ENCODE measurements at regions not wholly inside any gene's neighbourhood (a gene's known extent, or its start where the extent isn't known, plus 50 kb on each side); places are given as distances from the start of the nearest gene placed in this dataset.
"Not testable (repeated sequence)": the region's sequence is repeated elsewhere in the genome, so short reads cannot be mapped to it uniquely, and the experiment has no call there.

DNA sequence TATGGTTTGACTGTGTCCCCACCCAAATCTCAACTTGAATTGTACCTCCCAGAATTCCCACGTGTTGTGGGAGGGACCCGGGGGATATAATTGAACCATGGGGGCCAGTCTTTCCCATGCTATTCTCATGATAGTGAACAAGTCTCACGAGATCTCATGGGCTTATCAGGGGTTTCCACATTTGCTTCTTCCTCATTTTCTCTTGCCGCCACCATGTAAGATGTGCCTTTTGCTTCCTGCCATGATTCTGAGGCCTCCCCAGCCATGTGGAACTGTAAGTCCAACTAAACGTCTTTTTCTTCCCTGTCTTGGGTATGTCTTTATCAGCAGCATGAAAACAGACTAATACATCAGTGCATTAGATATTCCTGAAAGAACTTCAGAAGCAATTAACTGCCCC lies 177.7 kb upstream of the PRSS58 start:
- not testable (repeated sequence) for DNase-seq

DNA sequence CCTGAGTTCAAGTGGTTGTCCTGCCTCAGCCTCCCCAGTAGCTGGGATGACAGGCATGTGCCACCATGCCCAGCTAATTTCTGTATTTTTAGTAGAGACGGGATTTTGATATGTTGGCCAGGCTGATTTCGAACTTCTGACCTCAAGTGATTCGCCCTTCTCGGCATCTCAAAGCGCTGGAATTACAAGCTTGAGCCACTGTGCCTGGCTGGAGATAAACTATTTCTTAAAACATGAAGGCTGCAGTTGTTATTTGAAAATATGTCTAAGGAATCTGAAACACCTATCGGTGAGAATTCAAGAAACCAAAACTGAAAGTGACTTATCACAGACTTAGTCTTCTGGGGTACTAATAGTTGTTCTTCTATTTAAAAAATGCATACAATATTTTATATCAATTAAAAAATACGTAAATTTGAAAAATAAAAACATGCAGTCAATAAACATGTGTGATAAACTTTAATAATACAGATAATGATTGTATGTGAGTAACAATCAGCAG lies 176.9 kb upstream of the PRSS58 start:
- no peak for DNase-seq

DNA sequence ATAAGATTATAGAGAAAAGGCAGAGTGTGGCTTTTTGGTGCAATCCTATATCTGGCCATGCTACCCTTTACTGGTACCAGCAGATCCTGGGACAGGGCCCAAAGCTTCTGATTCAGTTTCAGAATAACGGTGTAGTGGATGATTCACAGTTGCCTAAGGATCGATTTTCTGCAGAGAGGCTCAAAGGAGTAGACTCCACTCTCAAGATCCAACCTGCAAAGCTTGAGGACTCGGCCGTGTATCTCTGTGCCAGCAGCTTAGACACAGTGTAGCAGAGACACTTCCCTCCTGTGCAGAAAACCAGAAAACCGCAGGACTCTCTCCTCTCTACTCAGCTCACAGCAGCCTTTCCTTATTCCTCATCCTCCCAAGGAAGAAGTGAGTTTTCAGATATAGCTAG lies 176.3 kb upstream of the PRSS58 start:
- DNase-seq = not testable (repeated sequence)

DNA sequence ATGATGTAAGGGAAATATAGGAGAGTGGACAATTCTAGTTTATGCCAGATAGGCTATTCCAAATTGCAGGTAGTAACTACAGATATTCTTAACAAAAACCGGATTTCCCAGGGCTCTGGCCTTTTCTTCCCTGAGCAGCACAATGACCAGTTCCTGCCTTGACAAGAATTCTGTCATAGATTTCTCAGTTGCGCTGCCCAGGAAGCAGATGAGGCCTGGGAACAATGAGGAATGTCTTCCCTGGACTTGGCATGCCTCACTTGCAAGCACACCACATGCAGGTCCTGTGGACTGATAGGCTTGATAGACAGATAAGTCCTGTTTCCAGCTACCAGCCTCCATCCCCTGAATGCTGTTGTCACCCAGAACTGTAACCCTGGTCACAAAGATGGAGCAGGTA lies 174.5 kb upstream of the PRSS58 start:
- DNase-seq = no peak

DNA sequence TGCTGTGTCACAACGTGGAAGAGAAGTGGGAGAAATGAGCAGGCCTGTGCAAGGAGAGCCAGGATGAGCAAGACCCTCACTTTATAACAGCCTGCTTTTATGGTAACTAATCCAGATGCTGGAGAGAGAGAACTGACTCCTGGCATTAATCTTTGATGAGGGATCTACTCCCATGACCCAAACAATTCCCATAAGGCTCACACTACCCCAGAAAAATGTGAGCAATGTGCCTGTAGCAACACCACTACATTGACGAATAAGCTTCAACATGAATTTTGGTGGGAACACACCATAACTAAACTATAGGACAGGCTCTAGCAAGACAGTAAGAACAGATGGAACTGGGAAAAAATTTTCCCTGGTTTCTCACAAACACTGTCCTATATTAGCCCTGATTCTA lies 173.6 kb upstream of the PRSS58 start:
- DNase-seq = no peak

DNA sequence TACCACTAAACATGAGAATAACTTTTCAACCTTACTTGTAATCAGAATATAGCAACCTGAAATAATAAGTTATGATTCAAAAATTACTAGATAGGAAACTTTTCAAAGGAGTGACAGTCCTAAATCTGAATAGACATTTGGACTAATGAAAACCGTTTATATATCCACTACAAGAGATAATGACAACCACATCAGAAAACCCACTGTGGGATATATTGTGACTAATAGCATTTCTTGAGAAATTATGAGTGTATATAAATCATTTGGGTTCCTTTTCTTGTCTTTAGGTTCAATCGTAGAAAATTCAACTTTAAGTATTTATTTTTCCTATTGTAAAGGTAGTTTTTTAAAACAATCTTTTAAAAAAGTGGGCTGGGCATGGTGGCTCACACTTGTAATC lies 170.2 kb upstream of the PRSS58 start:
- DNase-seq = no peak

DNA sequence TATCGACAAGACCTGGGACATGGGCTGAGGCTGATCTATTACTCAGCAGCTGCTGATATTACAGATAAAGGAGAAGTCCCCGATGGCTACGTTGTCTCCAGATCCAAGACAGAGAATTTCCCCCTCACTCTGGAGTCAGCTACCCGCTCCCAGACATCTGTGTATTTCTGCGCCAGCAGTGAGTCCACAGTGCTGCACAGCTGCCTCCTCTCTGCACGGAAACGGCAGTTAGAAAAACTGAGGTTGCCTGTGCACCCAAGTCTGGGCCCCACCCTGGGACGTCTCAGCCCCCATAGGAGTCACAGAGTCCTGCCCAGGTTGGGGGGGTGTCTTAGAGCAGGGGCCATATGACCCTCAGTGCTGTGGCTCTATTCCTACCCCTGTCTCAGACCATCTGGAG lies 167.4 kb upstream of the PRSS58 start:
- no peak for DNase-seq

DNA sequence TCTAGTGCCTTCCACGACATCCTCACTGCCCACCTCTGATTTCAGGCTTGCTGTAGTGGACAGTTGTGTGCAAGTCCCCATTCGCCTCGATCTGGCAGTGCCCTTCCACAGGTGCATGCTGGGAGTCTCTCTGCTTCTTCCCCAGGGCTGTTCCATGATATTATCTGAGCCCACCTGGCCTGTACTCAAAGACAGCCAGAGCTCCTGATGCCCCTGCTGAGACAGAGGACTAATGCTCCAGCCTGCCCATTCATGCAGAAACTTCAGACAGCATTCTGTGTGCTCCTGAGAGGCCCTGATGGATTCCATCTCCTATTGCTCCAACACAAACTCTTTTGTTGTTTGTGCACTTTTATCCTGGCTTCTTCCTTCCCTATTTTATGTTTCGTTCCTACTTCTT lies 164.8 kb upstream of the PRSS58 start:
- no peak for DNase-seq

DNA sequence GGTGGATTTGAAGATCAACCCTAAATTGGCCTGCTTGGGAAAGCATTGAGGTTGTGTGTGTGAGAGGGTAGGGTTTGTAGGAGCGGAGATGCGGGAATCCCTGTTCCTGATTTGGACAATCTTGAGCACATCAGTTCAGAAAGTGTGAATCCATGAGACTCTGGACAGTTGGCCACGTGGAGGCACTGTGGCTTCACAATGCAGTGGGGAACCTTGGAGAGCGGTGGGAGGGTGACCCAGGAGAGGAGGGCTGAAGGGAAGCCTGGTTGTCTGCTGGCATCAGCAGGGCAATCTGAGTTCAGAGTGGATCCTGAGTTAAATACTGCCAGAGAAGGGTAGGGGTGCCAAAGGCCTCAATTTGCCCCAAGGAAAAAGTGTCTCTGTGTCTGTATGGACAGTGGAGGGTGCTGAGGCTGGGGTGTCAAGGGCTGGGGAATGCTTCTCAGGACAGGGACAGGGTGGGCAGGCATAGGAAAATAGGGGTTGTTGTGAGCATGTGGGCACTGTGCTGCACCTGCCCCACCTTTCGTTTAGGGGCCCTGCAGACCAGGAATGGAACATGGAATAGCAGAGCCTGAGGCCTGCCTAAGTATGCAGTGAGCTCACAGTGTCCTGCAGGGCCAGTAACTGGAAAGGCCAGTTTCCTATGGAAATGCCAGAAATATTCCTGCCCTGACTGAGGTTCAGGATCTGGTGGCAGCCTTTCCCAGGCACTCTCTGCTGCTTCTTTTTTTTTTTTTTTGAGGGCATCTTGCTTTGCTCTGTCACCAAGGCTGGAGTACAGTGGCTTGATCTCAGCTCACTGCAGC lies 162.9 kb upstream of the PRSS58 start:
- no peak for DNase-seq

DNA sequence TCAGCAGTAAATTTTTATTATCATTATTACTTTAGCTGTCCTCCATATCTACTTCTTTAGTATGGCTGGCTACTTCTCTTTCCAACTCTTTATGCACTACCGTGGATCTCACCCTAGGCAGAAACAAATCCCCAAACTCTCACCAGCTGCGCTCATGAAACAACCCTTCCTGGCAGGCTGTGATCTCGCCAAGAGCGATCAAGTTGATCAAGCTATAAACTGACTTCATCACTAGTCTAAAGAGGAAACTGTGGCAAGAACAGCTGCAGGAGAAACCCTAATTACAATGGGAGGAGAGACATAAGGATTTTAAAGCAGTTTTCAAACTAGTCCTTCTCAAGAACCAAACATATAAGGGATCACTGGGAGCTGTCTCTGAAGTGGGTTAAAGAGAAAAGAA lies 160.5 kb upstream of the PRSS58 start:
- DNase-seq = no peak

DNA sequence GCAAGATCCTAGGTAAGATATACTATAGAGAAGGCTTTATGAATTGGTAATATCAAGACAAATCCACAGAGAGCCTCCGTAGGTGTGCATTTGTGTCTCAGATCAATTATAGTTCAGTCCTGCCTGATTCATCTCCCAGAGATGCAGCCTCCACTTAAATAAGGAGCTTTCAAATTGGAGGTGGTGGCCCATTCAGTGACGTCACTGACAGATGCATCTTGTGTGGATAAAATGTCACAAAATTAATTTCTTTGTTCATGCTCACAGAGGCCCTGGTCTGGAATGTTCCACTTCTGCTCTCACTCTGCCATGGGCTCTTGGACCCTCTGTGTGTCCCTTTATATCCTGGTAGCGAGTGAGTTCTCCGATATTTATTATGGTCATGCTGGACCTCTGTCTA lies 157.1 kb upstream of the PRSS58 start:
- DNase-seq = no peak

DNA sequence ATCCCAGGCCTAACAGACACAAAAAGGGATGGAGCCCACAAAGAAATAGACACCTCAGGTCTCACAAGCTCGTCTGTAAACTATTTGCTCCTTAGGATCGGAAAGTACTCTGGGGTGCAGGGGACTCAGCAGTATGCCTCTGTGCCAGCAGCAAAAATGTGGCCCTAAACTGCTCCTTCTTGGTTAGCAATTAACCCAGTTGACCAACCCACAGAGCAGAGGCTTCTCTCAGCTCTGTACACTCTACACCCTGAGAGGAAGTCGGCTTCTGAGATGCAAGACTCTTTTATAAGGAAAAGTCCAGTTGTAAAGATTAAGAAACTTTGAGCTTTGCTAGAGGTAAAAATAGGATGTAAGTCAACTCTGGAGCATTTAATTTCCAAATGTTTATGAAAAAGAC lies 156.3 kb upstream of the PRSS58 start:
- no peak for DNase-seq

DNA sequence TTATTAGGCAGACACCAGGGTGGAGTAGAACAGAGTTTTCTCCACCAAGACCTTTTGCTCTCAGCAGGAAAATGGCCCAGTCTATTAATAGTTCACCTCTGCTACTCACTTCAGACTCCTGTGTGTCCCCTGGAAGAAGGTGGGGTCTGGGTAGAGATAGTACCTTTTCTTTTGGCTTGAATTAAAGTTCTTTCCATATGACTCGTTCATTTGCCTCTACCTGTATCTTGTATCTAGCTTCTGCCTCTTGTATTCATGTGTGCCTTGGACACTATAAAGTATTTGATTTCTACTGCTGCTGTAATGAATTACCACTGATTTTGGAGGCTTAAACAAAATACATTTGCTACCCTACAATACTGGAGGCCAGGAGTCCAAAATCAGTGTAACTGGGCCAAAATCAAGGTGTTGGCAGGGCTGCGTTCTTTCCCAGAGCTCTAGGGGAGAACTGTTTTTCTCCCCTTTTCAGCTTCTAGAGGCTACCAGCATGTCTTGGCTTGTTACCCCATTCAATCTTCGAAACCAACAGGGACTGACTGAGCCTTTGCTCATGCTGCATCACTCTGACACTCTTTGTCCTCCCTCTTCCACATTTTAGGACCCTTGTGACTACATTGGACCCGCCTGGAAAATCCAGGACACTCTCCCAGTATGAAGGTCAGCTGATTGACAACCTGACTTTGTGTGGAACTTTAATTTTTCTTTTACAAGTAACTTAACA lies 155.6 kb upstream of the PRSS58 start:
- no peak for DNase-seq

DNA sequence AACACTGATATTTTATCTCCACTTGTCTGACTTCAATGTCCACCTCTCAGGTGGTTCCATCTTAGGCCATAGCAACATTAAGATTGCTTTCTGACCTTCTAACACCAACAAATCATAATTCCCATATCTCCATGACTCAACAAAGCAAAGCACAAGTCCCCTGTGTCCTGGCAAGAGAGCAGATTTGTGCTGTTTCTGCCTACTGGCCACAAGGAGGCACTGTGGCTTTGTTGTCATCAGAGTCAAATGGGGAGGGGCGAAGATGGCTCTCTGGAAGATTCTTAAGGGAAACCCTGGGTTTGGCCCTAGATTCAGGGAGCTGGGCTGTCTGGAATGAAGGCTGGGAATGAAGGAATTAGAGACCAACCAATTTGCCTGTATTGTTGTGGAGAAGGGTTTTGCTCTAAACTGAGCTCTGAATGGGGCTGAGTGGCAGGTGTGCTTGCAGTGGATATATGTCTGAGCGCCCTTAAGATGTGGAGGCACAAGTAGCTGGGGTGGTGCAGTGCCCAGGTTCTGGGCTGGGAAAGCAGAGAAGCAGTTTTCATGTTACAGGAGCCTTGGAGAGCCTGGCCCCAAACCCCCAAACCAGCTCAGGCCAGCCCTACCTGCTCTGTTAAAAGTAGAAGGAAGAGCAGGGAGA lies 154.8 kb upstream of the PRSS58 start:
- no peak for DNase-seq

DNA sequence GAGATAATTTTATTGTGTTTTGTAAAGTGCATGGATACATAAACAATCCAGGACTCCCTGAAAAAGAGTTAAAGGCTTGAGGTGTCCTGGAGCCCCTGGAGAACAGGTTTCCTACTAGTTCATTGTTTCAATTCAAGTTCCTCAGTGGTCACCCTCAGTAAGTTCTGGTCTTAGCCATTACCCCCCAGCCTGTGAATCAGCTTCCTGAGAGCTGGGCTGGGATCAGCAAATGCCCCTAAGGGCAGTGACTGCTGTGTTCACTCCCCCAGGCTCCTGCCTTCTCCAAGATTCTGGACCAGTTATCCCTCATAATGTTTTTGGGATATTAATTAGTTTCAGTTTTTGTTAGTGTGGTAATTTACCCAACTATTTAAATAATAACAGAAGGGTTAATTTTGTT lies 151.6 kb upstream of the PRSS58 start:
- DNase-seq = no peak

DNA sequence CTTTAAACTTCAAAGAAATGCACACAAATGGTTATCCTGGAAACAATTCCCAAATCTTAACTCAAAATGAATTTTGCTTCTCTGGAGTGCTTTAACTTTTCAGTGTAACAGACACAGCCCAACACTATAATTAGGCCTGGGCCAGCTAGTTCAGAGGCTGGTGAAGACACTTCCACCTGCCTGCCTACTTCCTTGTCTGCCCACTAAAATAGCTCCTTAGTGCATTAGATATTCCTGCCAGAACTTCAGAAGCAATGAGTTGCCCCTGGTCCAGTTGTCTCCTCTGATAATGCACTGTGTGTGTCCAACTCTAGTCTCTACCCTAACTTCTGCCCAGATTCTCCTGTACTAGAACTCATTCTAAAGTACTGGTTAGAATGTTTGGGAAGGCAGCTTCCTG lies 150.9 kb upstream of the PRSS58 start:
- DNase-seq = no peak

DNA sequence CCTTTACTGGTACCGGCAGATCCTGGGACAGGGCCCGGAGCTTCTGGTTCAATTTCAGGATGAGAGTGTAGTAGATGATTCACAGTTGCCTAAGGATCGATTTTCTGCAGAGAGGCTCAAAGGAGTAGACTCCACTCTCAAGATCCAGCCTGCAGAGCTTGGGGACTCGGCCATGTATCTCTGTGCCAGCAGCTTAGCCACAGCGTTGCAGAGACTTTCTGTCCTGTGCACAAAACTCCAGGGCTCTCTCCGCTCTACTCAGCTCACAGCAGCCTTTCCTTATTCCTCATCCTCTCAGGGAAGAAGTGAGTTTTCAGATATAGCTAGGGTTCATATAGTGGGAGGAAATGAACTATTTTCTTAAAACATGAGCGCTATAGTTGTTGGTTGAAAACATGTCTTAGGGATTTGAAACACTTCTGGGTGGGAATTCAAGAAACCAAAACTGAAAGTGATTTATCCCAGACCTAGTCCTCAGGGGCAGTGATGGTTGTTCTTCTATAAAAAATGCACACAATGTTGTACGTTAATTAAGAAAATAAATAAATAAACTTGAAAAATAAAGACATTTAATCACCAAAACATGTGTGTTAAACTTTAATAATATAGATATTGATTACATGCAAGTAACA lies 150.2 kb upstream of the PRSS58 start:
- DNase-seq = no peak

DNA sequence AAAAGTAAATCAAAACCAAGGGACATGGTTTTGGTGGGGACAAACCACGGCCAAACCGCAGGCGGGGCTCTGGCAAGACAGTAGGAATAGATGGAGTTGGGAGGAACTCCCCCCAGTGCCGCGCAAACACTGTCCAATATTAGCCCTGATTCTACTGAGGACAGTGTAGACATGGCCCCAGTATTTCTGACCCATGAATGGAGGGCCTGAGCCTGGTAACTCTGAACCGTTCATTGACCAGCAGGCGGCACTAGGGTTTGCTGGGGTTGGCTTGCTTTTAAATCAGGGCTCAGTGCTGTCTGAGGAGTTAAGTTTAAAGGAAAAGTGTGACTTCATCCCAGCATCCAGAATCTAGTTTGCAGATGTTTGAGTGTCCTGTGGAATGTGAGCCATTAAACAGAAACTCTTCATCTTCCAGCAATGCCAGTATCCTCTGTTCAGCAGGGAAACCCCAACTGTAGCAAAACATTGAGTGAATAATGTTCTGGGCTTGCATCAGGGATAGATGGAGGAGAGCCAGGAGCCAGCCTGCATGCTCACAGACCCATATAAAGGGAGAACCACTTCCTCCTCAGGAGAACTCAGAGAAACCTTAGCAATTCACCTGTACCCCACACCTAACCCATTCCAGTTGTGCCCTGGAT lies 147.4 kb upstream of the PRSS58 start:
- DNase-seq = no peak

DNA sequence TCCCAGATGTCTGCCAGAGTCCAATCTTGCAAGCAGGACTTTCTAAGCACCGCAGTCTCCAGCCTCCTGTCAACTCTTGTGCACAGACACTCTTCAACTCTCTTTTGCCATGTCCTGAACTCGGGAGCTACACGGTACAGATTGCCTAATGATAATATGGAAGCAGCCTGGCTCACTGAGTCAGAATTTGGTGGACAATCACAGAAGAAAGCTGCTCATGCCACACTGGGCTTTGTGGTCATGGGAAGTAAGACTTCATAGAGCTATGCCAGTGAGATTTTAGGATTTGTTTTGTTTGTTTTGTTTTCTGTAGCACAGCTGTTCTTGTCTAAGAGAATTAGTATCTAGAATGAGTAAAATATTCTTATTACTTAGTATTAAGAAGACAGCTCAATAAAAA lies 144.1 kb upstream of the PRSS58 start:
- no peak for DNase-seq

DNA sequence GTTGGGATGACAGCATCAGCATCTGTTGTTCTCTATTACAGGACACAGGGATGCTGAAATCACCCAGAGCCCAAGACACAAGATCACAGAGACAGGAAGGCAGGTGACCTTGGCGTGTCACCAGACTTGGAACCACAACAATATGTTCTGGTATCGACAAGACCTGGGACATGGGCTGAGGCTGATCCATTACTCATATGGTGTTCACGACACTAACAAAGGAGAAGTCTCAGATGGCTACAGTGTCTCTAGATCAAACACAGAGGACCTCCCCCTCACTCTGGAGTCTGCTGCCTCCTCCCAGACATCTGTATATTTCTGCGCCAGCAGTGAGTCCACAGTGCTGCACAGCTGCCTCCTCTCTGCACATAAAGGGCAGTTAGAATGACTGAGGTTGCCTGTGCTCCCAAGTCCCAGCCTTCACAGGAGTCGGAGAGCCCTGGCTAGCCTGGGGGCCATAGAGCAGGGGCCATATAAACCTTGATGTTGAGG lies 142.2 kb upstream of the PRSS58 start:
- no peak for DNase-seq

DNA sequence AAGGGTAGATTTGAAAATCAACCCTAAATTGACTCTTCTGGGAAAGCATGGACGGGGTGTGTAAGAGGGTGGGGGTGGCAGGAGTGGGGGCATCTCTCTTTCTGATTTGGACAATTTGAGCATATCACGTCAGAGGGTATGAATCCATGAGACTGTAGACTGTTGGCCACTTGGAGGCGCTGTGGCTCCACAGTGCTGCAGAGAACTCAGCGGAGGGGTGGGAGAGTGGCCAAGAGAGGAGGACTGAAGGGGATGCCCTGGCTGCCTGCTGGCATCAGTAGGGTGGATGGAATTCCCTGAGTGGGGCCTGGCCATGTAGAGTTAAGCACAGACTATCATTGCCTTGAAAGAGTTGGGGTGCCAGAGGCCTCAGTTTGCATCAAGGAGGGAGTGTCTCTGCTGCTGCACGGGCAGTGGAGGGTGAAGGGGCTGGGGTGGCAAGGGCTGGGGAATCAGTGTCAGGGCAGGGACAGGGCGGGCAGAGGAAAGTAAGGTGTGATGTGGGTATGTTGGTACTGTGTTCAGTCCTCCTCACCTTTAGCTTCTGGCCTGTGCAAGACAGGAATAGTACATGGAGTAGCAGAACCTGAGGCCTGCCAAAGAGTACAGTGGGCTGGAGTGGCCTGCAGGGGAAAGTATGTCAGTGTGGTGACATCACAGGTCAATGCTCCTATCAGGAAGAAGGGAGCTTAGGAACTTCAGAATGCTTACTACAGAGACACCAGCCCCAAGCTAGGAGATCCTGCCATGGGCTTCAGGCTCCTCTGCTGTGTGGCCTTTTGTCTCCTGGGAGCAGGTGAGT lies 133.5 kb upstream of the PRSS58 start:
- peak; percentile 75 for DNase-seq

DNA sequence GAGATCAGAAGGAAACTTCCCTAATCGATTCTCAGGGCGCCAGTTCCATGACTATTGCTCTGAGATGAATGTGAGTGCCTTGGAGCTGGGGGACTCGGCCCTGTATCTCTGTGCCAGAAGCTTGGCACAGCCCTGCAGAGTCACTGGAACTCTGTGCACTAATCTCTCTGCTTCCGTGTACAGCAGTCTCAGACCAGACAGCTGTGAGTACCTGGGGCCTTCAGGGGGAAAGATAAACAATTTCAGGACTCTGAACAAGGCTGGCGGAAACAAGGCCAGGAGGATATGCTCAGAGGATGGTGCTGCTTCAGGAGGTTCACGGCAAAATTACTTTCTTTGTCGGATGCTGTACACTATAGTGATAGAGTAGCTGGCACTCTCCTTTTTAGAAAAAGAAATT lies 131.7 kb upstream of the PRSS58 start:
- no peak for DNase-seq

All from activated CD8-positive, alpha-beta memory T cell treated with anti-CD3 and anti-CD28 coated beads, Interleukin-2, amount 50 U/mL, for 48 hours (primary cell).